ENCODE measurements at regions not wholly inside any gene's neighbourhood (a gene's known extent, or its start where the extent isn't known, plus 50 kb on each side); places are given as distances from the start of the nearest gene placed in this dataset.

DNA sequence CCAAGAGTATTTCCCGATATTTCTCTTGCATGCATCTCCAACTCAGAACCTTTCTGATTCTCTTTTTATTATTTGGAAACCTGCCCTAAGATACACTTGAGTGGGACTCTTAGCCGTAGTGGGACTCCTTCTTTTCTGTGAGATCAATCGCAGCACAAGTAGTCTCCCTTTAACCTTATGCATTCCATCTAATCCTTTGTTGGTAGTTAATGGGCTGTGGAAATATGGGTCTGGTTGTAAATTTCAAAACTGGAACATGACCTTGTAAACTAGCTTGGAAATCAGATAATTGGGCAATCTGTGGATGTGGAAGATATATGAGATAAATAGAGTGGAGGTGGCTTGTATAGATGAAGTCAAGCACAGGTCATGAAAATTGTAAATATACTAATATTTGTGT, 350.0 kb downstream of the NDFIP2 start:
- no peak for DNase-seq
- H3K27me3 Mint-ChIP-seq (ENCODE audit: low read depth in 3 of 3) = peaks cover 0 to 3% (median 0%) of the 10 kb centered on the region in 3 donors
- H3K9me3 Mint-ChIP-seq = peaks cover 0 to 3% (median 0%) of the 10 kb centered on the region in 6 donors
- H3K27ac Mint-ChIP-seq = no peak overlapping the region
- no peak overlapping the region for H3K4me3 Mint-ChIP-seq
- no peaks in the 10 kb centered on the region for H3K4me1 Mint-ChIP-seq
- H3K36me3 Mint-ChIP-seq = no peaks in the 10 kb centered on the region

DNA sequence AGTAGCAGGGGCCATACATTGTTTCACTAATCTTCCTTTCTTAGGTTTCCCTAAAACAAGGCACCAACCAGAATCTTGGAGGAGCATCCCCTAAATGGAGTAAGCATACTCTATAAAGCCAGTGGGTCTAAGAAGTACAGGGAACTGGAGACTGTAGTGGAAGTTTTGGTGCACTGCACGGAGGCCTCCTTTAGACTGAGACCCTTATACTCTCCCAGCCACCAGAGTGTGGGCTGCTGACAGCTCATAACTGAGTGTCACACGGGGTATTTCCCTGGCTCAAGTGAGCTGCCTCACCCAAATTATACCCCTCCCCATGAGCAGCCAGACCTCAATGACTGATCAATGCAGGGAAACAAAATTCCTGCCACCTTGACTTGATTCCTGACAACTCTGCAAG, 349.5 kb downstream of the NDFIP2 start:
- H3K27me3 Mint-ChIP-seq (ENCODE audit: low read depth in 3 of 3) = peaks cover 0 to 3% (median 0%) of the 10 kb centered on the region in 3 donors
- no peaks in the 10 kb centered on the region for H3K36me3 Mint-ChIP-seq
- H3K27ac Mint-ChIP-seq = no peak overlapping the region
- DNase-seq = no peak
- no peaks in the 10 kb centered on the region for H3K4me1 Mint-ChIP-seq
- H3K4me3 Mint-ChIP-seq = no peak overlapping the region
- H3K9me3 Mint-ChIP-seq = peaks cover 0 to 6% (median 0%) of the 10 kb centered on the region in 6 donors

GRCh38 chr13:79829880-79830279, 348.9 kb downstream of the NDFIP2 start:
- no peak for DNase-seq
- H3K27me3 Mint-ChIP-seq (ENCODE audit: low read depth in 3 of 3) = peaks cover 0 to 3% (median 0%) of the 10 kb centered on the region in 3 donors
- no peak overlapping the region for H3K27ac Mint-ChIP-seq
- no peaks in the 10 kb centered on the region for H3K36me3 Mint-ChIP-seq
- H3K4me3 Mint-ChIP-seq = no peak overlapping the region
- H3K4me1 Mint-ChIP-seq = no peaks in the 10 kb centered on the region
- H3K9me3 Mint-ChIP-seq = peaks cover 0 to 7% (median 0%) of the 10 kb centered on the region in 6 donors

- no peaks in the 10 kb centered on the region for H3K4me1 Mint-ChIP-seq
Measured at GRCh38 chr13:79825959-79826358, 345.0 kb downstream of the NDFIP2 start.

GRCh38 chr13:79815041-79815440, 334.1 kb downstream of the NDFIP2 start:
- Mint-ChIP-seq H3K4me3 (no peak overlapping the region), H3K27me3 (ENCODE audit: low read depth in 3 of 3) (peaks cover 0 to 2% (median 2%) of the 10 kb centered on the region in 3 donors), H3K4me1 (peaks cover 6 to 20% of the 10 kb centered on the region in 2 donors), H3K9me3 (peaks cover 0 to 5% (median 0%) of the 10 kb centered on the region in 6 donors), H3K27ac (peak overlapping the region in 1 of 6 donors; percentile 16), H3K36me3 (no peaks in the 10 kb centered on the region)
- no peak for DNase-seq

More at GRCh38 chr13:79825959-79826358, 345.0 kb downstream of the NDFIP2 start:
- peaks cover 0 to 9% (median 2%) of the 10 kb centered on the region in 6 donors for H3K9me3 Mint-ChIP-seq
- DNase-seq = no peak
- peaks cover 0 to 1% (median 0%) of the 10 kb centered on the region in 3 donors for H3K27me3 Mint-ChIP-seq (ENCODE audit: low read depth in 3 of 3)
- no peaks in the 10 kb centered on the region for H3K36me3 Mint-ChIP-seq
- no peak overlapping the region for H3K4me3 Mint-ChIP-seq
- H3K27ac Mint-ChIP-seq = no peak overlapping the region

DNA sequence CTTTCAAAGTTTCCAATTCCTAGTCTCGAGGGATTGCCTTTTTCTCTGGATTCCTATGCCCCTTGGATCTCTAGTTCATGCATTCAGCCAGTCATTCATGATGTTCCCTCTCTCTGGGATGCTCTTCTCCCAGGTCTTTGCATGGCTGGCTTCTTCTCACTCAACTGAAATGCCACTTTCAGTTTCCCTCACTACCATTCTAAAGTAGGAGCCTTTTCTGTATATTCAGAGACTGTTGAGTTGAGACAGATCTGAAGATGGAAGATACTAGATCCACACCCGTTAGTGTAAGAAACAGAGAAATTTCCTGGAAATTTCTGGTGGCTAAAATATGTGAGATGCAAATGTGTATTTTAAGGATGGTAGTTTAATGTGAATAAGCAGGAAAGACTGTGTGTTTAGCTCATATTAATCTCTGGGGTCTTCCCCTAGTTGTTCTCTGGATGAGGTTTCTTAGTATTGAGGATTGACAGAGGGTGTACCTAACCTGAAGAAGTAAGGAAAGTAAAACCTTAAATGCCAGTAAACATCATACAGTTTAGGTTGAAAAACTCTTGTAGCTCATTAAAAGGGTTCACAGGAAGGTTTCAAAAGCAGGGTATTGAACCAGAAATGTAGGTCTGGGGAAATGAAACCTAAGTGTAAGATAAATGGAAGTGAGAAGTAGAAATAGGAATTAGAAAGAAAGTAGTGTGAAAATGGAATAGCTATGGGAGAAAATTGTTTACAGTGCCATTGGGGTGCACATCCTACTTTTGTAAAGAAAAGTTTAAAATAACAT, 331.3 kb downstream of the NDFIP2 start:
- no peak for DNase-seq
- H3K4me1 Mint-ChIP-seq = peaks cover 6 to 20% of the 10 kb centered on the region in 2 donors
- H3K9me3 Mint-ChIP-seq = peaks cover 0 to 5% (median 0%) of the 10 kb centered on the region in 6 donors
- peak overlapping the region in 1 of 6 donors; percentile 16 for H3K27ac Mint-ChIP-seq
- no peaks in the 10 kb centered on the region for H3K36me3 Mint-ChIP-seq
- H3K4me3 Mint-ChIP-seq = peak overlapping the region in 1 of 5 donors; percentile 12
- H3K27me3 Mint-ChIP-seq (ENCODE audit: low read depth in 3 of 3) = peaks cover 0 to 2% (median 2%) of the 10 kb centered on the region in 3 donors

GRCh38 chr13:79811170-79811569, 330.2 kb downstream of the NDFIP2 start:
- H3K36me3 Mint-ChIP-seq = no peaks in the 10 kb centered on the region

GRCh38 chr13:79810669-79811068, 329.7 kb downstream of the NDFIP2 start:
- no peaks in the 10 kb centered on the region for H3K36me3 Mint-ChIP-seq
- H3K27me3 Mint-ChIP-seq (ENCODE audit: low read depth in 3 of 3) = peaks cover 0 to 2% (median 1%) of the 10 kb centered on the region in 3 donors
- H3K9me3 Mint-ChIP-seq = peaks cover 0 to 5% (median 0%) of the 10 kb centered on the region in 6 donors
- H3K4me1 Mint-ChIP-seq = peaks cover 6 to 20% of the 10 kb centered on the region in 2 donors
- no peak for DNase-seq
- no peak overlapping the region for H3K27ac Mint-ChIP-seq
- no peak overlapping the region for H3K4me3 Mint-ChIP-seq

More at GRCh38 chr13:79811170-79811569, 330.2 kb downstream of the NDFIP2 start:
- Mint-ChIP-seq H3K27me3 (ENCODE audit: low read depth in 3 of 3) (peaks cover 0 to 3% (median 2%) of the 10 kb centered on the region in 3 donors), H3K4me3 (no peak overlapping the region), H3K4me1 (peaks cover 6 to 20% of the 10 kb centered on the region in 2 donors), H3K27ac (no peak overlapping the region), H3K9me3 (peaks cover 0 to 5% (median 0%) of the 10 kb centered on the region in 6 donors)
- no peak for DNase-seq

DNA sequence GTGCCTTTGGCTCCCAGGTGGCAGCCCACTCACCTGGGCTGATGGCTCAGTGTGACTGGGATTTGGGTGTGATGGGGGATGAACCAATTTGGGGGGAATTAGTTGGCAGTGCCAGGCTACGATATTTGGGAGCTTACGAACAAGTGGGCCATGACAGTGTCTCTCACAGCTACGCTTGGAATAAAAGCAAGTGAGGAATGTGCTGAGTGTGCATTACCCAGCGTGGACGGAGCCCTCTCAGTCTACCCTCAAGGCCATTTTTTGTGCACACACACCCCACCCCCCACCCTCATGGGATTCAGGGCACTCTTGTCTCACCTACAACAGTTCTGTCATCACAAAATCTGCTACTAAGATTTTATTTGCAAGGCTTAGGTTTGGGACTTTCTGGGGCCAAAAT, 329.1 kb downstream of the NDFIP2 start:
- peaks cover 0 to 1% (median under 1%) of the 10 kb centered on the region in 3 donors for H3K27me3 Mint-ChIP-seq (ENCODE audit: low read depth in 3 of 3)
- H3K4me3 Mint-ChIP-seq = no peak overlapping the region
- H3K9me3 Mint-ChIP-seq = peaks cover 0 to under 1% (median 0%) of the 10 kb centered on the region in 6 donors
- H3K27ac Mint-ChIP-seq = no peak overlapping the region
- no peak for DNase-seq
- H3K4me1 Mint-ChIP-seq = peaks cover 6 to 20% of the 10 kb centered on the region in 2 donors
- no peaks in the 10 kb centered on the region for H3K36me3 Mint-ChIP-seq

GRCh38 chr13:79808475-79808874, 327.5 kb downstream of the NDFIP2 start:
- Mint-ChIP-seq H3K27ac (no peak overlapping the region), H3K4me3 (no peak overlapping the region), H3K36me3 (no peaks in the 10 kb centered on the region), H3K27me3 (ENCODE audit: low read depth in 3 of 3) (peaks cover 0 to 1% (median 0%) of the 10 kb centered on the region in 3 donors), H3K4me1 (peaks cover 12 to 28% of the 10 kb centered on the region in 2 donors), H3K9me3 (no peaks in the 10 kb centered on the region)
- DNase-seq = no peak

DNA sequence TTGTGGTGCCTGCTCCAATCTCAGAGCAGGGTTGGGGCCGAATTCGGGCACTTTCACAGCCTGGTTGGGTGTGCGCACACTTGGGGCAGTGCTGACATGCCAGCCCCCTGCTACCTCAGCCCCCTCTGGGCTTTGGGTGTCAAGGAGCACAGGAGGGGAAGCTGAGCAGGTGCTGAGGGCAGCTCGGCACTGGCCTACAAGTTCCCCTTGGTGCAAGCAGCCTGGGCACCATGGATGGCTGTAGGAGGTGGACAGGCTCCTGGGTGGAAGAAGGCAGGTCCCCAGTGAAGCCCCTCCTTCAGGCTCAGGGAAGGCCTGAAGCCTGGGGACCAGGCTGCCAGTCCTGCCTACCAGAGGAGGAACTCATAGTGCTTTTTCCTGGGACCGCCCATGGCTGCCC, 326.6 kb downstream of the NDFIP2 start:
- no peaks in the 10 kb centered on the region for H3K9me3 Mint-ChIP-seq
- no peak for DNase-seq
- H3K4me1 Mint-ChIP-seq = peaks cover 19 to 28% of the 10 kb centered on the region in 2 donors
- H3K27me3 Mint-ChIP-seq (ENCODE audit: low read depth in 3 of 3) = peaks cover 0 to 1% (median 0%) of the 10 kb centered on the region in 3 donors
- H3K36me3 Mint-ChIP-seq = no peaks in the 10 kb centered on the region
- H3K27ac Mint-ChIP-seq = no peak overlapping the region
- H3K4me3 Mint-ChIP-seq = no peak overlapping the region

GRCh38 chr13:79806821-79807220, 325.9 kb downstream of the NDFIP2 start:
- Mint-ChIP-seq H3K4me3 (no peak overlapping the region), H3K36me3 (no peaks in the 10 kb centered on the region)

DNA sequence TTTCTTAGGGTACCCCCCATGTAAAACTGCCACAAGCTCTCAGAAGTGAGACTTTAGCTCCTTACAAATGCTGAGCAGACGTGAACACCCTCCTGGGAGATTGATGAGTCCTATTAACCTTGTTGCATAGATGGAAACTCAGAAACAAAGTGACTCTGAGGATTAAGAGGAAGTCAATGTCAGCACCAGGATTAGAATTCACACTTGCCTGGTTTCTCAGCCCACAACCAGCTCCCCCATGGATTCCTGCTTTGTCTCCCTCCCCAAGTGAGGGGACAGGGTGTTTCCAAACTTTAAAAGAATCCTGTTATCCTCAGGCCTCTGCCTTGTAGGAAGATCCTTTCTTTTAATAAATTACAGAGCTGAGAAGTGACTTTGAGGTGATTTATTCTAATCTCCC, 324.4 kb downstream of the NDFIP2 start:
- no peaks in the 10 kb centered on the region for H3K9me3 Mint-ChIP-seq
- DNase-seq = no peak
- H3K4me3 Mint-ChIP-seq = no peak overlapping the region
- no peaks in the 10 kb centered on the region for H3K36me3 Mint-ChIP-seq
- H3K4me1 Mint-ChIP-seq = peaks cover 18 to 31% of the 10 kb centered on the region in 2 donors
- peaks cover 0 to 1% (median 0%) of the 10 kb centered on the region in 3 donors for H3K27me3 Mint-ChIP-seq (ENCODE audit: low read depth in 3 of 3)
- H3K27ac Mint-ChIP-seq = no peak overlapping the region

More at GRCh38 chr13:79806821-79807220, 325.9 kb downstream of the NDFIP2 start:
- DNase-seq = no peak
- no peak overlapping the region for H3K27ac Mint-ChIP-seq
- peaks cover 0 to 1% (median 0%) of the 10 kb centered on the region in 3 donors for H3K27me3 Mint-ChIP-seq (ENCODE audit: low read depth in 3 of 3)
- no peaks in the 10 kb centered on the region for H3K9me3 Mint-ChIP-seq
- H3K4me1 Mint-ChIP-seq = peaks cover 18 to 28% of the 10 kb centered on the region in 2 donors

GRCh38 chr13:79803989-79804388, 323.0 kb downstream of the NDFIP2 start:
- Mint-ChIP-seq H3K27me3 (ENCODE audit: low read depth in 3 of 3) (peaks cover 0 to 1% (median 0%) of the 10 kb centered on the region in 3 donors), H3K27ac (peak overlapping the region in 1 of 6 donors; percentile 25), H3K9me3 (no peaks in the 10 kb centered on the region), H3K4me1 (peaks cover 18 to 31% of the 10 kb centered on the region in 2 donors), H3K4me3 (no peak overlapping the region), H3K36me3 (no peaks in the 10 kb centered on the region)
- DNase-seq = no peak

Data from immature natural killer cell (primary cell).